GM10266 (cell line): ENCODE measurements at regions not wholly inside any gene's neighbourhood (a gene's known extent, or its start where the extent isn't known, plus 50 kb on each side); places are given as distances from the start of the nearest gene placed in this dataset.
"Not testable (repeated sequence)": the region's sequence is repeated elsewhere in the genome, so short reads cannot be mapped to it uniquely, and the experiment has no call there.

Experiments used
- DNase-seq: peaks from one replicate; pipeline ENCODE4 v3.0.0; 2012; ENCODE audit errors: extremely low spot score
- TF ChIP-seq, protein P1 (sequence below): IDR thresholded peaks from 2 replicates; pipeline ENCODE4 v1.5.1; 2012; ENCODE audit warnings: mild to moderate bottlenecking, low read depth; ENCODE audit not compliant: control insufficient read depth, insufficient read depth; ENCODE audit errors: missing control alignments

DNA sequence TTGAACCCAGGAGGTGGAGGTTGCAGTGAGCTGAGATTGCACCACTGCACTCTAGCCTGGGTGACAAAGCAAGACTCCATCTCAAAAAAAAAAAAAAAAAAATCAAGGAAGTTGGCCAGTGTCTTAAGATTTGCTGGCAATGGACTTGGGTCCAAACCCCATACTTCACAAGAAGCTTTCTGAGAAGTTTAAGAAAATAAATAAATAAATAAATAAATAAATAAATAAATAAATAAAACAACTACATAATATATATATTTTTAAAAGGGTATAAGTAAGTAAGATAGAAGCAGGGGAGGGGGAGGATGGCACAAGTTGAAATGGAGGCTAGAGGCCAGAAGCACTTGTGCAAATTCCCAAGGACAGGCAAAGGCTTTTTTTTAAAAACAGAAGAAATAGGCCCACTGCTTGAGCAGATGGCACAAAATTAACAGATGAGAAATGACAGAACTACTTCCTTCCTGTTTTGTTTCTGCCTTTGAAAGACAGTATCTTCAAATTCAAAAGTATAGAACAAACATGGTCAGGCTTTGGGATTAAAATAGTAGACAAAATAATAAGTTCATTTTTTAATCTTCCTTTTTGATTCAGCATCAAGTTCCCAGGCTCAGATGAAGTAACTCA is 287.7 kb downstream of the ALDH8A1 start:
- DNase-seq: no peak

DNA sequence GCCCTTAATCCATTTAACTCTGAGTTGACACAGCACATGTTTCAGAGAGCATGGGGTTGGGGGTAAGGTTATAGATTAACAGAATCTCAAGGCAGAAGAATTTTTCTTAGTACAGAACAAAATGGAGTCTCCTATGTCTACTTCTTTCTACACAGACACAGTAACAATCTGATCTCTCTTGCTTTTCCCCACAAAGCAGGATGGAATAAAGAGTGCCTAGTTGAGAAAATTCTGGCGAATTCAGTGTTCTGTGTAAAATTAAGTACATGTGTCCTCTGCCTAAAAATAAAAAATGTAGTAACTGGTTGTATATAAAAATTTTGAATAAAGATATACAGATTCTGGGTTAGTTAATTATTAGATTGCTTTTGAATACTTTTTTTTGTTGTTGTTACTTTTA is 290.0 kb downstream of the ALDH8A1 start:
- DNase-seq: not testable (repeated sequence)

More for the DNA sequence above, 287.7 kb downstream of the ALDH8A1 start:
- TF ChIP-seq, protein P1, sequence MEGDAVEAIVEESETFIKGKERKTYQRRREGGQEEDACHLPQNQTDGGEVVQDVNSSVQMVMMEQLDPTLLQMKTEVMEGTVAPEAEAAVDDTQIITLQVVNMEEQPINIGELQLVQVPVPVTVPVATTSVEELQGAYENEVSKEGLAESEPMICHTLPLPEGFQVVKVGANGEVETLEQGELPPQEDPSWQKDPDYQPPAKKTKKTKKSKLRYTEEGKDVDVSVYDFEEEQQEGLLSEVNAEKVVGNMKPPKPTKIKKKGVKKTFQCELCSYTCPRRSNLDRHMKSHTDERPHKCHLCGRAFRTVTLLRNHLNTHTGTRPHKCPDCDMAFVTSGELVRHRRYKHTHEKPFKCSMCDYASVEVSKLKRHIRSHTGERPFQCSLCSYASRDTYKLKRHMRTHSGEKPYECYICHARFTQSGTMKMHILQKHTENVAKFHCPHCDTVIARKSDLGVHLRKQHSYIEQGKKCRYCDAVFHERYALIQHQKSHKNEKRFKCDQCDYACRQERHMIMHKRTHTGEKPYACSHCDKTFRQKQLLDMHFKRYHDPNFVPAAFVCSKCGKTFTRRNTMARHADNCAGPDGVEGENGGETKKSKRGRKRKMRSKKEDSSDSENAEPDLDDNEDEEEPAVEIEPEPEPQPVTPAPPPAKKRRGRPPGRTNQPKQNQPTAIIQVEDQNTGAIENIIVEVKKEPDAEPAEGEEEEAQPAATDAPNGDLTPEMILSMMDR: no peak

DNA sequence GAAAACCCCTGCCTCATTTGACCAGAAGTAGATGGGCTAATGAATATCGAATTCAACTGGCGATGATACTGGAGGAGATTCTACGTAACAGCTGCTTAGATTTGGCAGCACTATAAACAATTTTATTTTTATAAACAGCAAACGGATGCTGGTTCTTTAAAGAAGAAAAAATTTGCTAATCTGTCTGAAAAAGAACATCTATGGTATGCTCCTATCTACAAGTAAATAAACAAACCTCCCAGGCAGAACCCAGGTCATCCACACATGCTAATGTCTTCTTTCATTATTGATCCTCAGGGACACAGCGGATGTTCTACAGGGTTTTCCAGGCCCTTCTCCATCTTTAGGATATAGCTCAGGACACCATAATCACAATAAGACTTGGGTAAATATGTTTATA is 291.3 kb downstream of the ALDH8A1 start:
- no peak for DNase-seq
- TF ChIP-seq, protein P1: no peak

DNA sequence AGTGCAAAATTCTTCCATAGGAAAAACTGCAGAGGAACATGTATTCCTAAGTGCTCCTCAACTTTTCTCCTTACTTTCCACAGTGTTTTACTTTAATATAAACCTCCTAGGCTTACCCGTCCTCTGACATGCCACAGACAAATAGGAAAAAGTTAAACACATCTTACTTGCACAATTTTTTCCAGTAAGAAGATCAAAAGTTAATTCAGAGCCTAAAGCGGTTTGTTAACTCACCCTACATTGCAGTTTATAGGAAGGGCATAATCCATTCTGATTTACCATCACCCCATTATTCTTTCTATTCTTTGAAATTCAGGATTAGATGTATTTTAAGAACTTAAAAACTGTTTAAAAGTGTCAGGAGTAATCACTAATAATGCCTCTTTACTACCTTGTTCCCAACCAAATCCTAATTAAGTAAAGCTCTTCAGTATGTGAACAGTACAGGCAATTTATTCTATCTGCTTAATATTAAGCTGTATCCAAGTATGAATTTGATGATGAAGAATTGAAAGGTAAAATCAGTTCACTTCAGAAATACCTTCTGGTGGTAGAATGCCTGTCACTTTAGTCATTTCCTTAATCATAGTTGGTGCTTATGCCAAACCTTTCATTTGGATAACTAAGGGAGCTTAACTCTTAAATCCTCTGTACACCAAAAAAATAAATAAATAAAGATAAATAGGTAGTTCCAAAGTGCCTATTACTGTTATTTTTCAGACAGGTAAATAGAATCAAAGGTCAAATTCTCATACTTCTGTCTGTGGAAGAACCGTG is 292.0 kb downstream of the ALDH8A1 start:
- TF ChIP-seq, protein P1: no peak
- no peak for DNase-seq

DNA sequence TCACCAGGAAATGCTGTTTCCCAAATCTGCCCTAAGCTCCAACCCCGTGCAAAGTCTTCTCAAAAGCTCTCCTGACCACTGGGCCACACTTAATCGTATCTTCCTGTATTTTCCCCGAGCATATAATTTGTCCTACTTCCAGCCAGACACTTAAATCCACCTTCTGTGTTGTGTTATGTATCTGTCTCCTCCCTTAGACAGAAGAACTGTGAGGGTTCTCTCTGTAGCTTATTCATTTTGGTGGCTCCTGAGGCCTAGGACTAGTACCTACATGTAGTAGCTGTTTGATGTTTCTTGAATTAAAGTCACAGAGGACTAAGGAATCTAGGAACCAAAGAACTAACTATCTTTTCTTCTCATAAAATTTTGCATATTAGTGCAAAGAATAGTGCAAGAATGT is 292.6 kb downstream of the ALDH8A1 start:
- DNase-seq: no peak
- TF ChIP-seq, protein P1: no peak

DNA sequence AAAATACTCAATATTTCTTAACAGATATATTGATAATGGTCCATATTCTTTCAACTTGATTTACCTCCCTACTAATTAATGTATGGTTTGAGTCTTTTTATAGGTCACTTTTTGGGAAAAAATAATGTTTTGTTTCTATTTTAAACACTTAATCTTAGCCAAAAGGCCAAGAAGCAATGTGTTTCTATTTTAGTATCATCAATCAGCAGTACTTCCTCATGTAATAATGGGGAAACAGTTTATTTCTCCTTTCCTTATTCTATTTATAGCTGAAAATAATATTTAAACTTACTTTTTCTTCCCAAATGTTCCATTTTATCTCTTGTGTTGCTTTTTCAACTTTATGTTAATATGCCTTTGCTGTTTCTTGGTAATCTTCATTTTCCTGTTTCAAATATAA is 295.1 kb downstream of the ALDH8A1 start:
- no peak for DNase-seq
- TF ChIP-seq, protein P1: no peak

DNA sequence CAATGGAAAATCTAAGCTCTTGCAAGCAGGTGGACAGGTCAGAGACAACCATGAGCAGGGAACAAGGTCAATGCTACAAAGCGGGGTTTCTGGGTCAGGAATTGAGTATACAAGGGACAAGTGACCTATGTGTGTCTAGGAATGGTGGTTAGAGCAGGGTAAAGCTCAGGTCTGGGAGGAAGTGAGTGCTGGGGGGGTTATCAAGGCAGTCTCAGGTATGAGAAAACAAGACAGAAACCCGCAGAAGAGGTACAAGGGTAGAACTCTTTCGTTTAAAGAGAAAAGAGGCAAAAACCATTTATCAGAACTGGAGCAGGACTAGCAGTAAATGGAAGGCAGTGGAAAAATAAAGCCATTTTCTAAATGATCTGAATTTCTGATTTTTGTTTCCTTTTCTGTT is 298.4 kb downstream of the ALDH8A1 start:
- DNase-seq: no peak
- TF ChIP-seq, protein P1: no peak
